ENCODE measurements at regions not wholly inside any gene's neighbourhood (a gene's known extent, or its start where the extent isn't known, plus 50 kb on each side); places are given as distances from the start of the nearest gene placed in this dataset.

- DNase-seq (ENCODE audit: low read depth), result no peak
- TF ChIP-seq CTCF (IDR thresholded peaks at IDR 0.05; ENCODE audit: insufficient read depth, low read length, poor library complexity, severe bottlenecking), result no peak
- no peaks in the 10 kb centered on the region for H3K36me3 ChIP-seq (ENCODE audit: control insufficient read depth, insufficient read depth, low read length)
- no peak overlapping the region for H3K4me3 ChIP-seq (ENCODE audit: low read depth, low read length)
- H3K27me3 ChIP-seq (ENCODE audit: control insufficient read depth, insufficient read depth, low read length), result no peaks in the 10 kb centered on the region
Observed at GRCh38 chr18:41462946-41463345, 492.1 kb upstream of the PIK3C3 start.

GRCh38 chr18:41461114-41461513, 493.9 kb upstream of the PIK3C3 start:
- DNase-seq (ENCODE audit: low read depth), result no peak
- Histone ChIP-seq H3K27me3 (ENCODE audit: control insufficient read depth, insufficient read depth, low read length) (no peaks in the 10 kb centered on the region), H3K36me3 (ENCODE audit: control insufficient read depth, insufficient read depth, low read length) (no peaks in the 10 kb centered on the region), H3K4me3 (ENCODE audit: low read depth, low read length) (no peak overlapping the region)
- TF ChIP-seq CTCF (IDR thresholded peaks at IDR 0.05; ENCODE audit: insufficient read depth, low read length, poor library complexity, severe bottlenecking), result no peak

DNA sequence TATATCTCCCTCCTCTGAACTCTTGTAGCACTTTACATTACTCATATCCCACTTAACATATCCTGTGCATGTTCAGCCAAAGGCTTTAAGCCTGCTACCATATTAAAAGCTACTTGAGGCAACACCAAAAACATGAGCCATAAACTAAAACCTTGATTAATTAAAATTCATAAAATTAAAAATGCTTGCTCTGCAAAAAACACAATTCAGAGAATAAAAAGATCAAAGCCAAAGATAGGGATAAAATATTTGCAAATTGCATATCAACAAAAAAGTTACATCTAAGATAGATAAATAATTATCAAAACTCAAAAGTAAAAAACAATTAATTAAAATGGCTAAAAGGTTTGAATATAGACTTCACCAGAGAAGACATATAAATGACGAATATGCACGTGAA, 495.4 kb upstream of the PIK3C3 start:
- no peak for TF ChIP-seq CTCF (IDR thresholded peaks at IDR 0.05; ENCODE audit: insufficient read depth, low read length, poor library complexity, severe bottlenecking)
- H3K4me3 ChIP-seq (ENCODE audit: low read depth, low read length), result no peak overlapping the region
- no peak for DNase-seq (ENCODE audit: low read depth)
- no peaks in the 10 kb centered on the region for H3K36me3 ChIP-seq (ENCODE audit: control insufficient read depth, insufficient read depth, low read length)
- H3K27me3 ChIP-seq (ENCODE audit: control insufficient read depth, insufficient read depth, low read length), result no peaks in the 10 kb centered on the region

- TF ChIP-seq CTCF (IDR thresholded peaks at IDR 0.05; ENCODE audit: insufficient read depth, low read length, poor library complexity, severe bottlenecking), result no peak
- H3K27me3 ChIP-seq (ENCODE audit: control insufficient read depth, insufficient read depth, low read length), result no peaks in the 10 kb centered on the region
- no peak overlapping the region for H3K4me3 ChIP-seq (ENCODE audit: low read depth, low read length)
- H3K36me3 ChIP-seq (ENCODE audit: control insufficient read depth, insufficient read depth, low read length), result no peaks in the 10 kb centered on the region
- no peak for DNase-seq (ENCODE audit: low read depth)
Observed at GRCh38 chr18:41458376-41458775, 496.7 kb upstream of the PIK3C3 start.

DNA sequence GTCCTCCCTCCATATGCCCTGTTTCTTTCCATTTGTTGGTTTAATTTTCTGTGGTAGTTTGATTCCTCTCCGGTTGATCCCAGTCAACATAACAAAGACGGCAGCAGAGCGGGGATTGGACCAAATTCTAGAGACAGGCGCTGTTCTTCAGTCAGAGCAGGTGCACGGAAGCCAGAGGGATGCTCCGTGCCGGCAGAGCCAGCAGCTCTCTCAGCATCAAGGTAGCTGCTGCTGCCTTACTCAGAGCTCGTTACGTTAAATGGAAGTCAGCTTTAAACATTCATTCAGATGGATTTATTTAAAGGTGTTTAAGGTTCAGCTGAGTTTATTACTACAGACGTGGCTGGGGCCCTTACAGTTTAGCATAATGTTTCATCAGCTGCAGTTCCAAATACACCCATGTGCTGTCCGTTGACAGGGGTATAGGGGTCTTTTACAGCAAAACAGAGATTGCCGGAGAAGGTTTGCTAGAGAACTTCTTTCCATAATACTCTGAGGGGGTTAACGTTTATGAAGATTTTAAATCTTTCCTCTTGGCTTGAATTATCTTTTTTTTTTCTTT, 497.2 kb upstream of the PIK3C3 start:
- Histone ChIP-seq H3K4me3 (ENCODE audit: low read depth, low read length) (no peak overlapping the region), H3K27me3 (ENCODE audit: control insufficient read depth, insufficient read depth, low read length) (no peaks in the 10 kb centered on the region), H3K36me3 (ENCODE audit: control insufficient read depth, insufficient read depth, low read length) (no peaks in the 10 kb centered on the region)
- no peak for TF ChIP-seq CTCF (IDR thresholded peaks at IDR 0.05; ENCODE audit: insufficient read depth, low read length, poor library complexity, severe bottlenecking)
- DNase-seq (ENCODE audit: low read depth), result no peak

- Histone ChIP-seq H3K27me3 (ENCODE audit: control insufficient read depth, insufficient read depth, low read length) (no peaks in the 10 kb centered on the region), H3K36me3 (ENCODE audit: control insufficient read depth, insufficient read depth, low read length) (no peaks in the 10 kb centered on the region), H3K4me3 (ENCODE audit: low read depth, low read length) (no peak overlapping the region)
- no peak for DNase-seq (ENCODE audit: low read depth)
- TF ChIP-seq CTCF (IDR thresholded peaks at IDR 0.05; ENCODE audit: insufficient read depth, low read length, poor library complexity, severe bottlenecking), result no peak
Observed at GRCh38 chr18:41456831-41457230, 498.2 kb upstream of the PIK3C3 start.

Measured in kidney epithelial cell (primary cell).